ENCODE measurements at regions not wholly inside any gene's neighbourhood (a gene's known extent, or its start where the extent isn't known, plus 50 kb on each side); places are given as distances from the start of the nearest gene placed in this dataset.

- no peak for TF ChIP-seq CTCF (IDR thresholded peaks at IDR 0.05)
- DNase-seq = peak in 1 of 2 donors; percentile 20
These were observed 764.7 kb downstream of the BRD1 start for GRCh38 chr22:49062802-49063544.

GRCh38 chr22:49062155-49062801 is 765.4 kb downstream of the BRD1 start:
- Histone ChIP-seq H3K27me3 (ENCODE audit: insufficient read depth in 3 of 3, low read length in 2 of 3) (peaks cover 1 to 17% (median 3%) of the 10 kb centered on the region in 3 donors), H3K4me3 (no peak overlapping the region), H3K36me3 (ENCODE audit: insufficient read depth in 1 of 2, low read depth in 1 of 2) (no peaks in the 10 kb centered on the region), H3K9me3 (no peaks in the 10 kb centered on the region), H3K27ac (no peak overlapping the region), H3K4me1 (no peaks in the 10 kb centered on the region)
- TF ChIP-seq CTCF (IDR thresholded peaks at IDR 0.05) = no peak
- intact Hi-C loops (cut with DNase I) = no loop called here
- ATAC-seq (no peak), DNase-seq (peak in 1 of 2 donors; percentile 30)
- 60 to 68% (median 62%) methylated on average over 17 of the region's 17 CpGs for WGBS, 3 donors

More at GRCh38 chr22:49062802-49063544, 764.7 kb downstream of the BRD1 start:
- Histone ChIP-seq H3K4me1 (no peaks in the 10 kb centered on the region), H3K4me3 (no peak overlapping the region), H3K36me3 (ENCODE audit: insufficient read depth in 1 of 2, low read depth in 1 of 2) (no peaks in the 10 kb centered on the region), H3K27ac (no peak overlapping the region), H3K9me3 (no peaks in the 10 kb centered on the region), H3K27me3 (ENCODE audit: insufficient read depth in 3 of 3, low read length in 2 of 3) (peaks cover 1 to 17% (median 3%) of the 10 kb centered on the region in 3 donors)
- 22 to 33% (median 29%) methylated on average over 12 of the region's 12 CpGs for WGBS, 3 donors
- no peak for ATAC-seq
- intact Hi-C loops (cut with DNase I) = no loop called here

- peaks cover 2 to 17% (median 3%) of the 10 kb centered on the region in 3 donors for H3K27me3 ChIP-seq (ENCODE audit: insufficient read depth in 3 of 3, low read length in 2 of 3)
- 76 to 84% (median 78%) methylated on average over 7 of the region's 7 CpGs for WGBS, 3 donors
- no peak for ATAC-seq
- no peaks in the 10 kb centered on the region for H3K4me1 ChIP-seq
- intact Hi-C loops (cut with DNase I) = no loop called here
- no peak overlapping the region for H3K4me3 ChIP-seq
- H3K36me3 ChIP-seq (ENCODE audit: insufficient read depth in 1 of 2, low read depth in 1 of 2) = no peaks in the 10 kb centered on the region
- H3K9me3 ChIP-seq = no peaks in the 10 kb centered on the region
- DNase-seq = no peak
- no peak for TF ChIP-seq CTCF (IDR thresholded peaks at IDR 0.05)
- H3K27ac ChIP-seq = no peak overlapping the region
These were observed 769.8 kb downstream of the BRD1 start for GRCh38 chr22:49057910-49058309.

GRCh38 chr22:49056301-49056700 is 771.4 kb downstream of the BRD1 start:
- Histone ChIP-seq H3K9me3 (no peaks in the 10 kb centered on the region), H3K4me3 (no peak overlapping the region), H3K27ac (no peak overlapping the region), H3K27me3 (ENCODE audit: insufficient read depth in 3 of 3, low read length in 2 of 3) (peaks cover 0 to 4% (median 2%) of the 10 kb centered on the region in 3 donors), H3K36me3 (ENCODE audit: insufficient read depth in 1 of 2, low read depth in 1 of 2) (no peaks in the 10 kb centered on the region), H3K4me1 (no peaks in the 10 kb centered on the region)
- DNase-seq (no peak), ATAC-seq (no peak)
- 85 to 87% (median 86%) methylated on average over 4 of the region's 4 CpGs for WGBS, 3 donors
- TF ChIP-seq CTCF (IDR thresholded peaks at IDR 0.05) = no peak
- intact Hi-C loops (cut with DNase I) = no loop called here

Data from psoas muscle (tissue), 7 donors.